Endothelial cell of umbilical vein (primary cell): ENCODE measurements at regions not wholly inside any gene's neighbourhood (a gene's known extent, or its start where the extent isn't known, plus 50 kb on each side); places are given as distances from the start of the nearest gene placed in this dataset.

ENCODE experiments used
- CTCF ChIP-seq, 2 donors: IDR thresholded peaks; 1 replicate in 1 of 2; 2 replicates in 1 of 2; pipeline ENCODE4 v1.5.1; 2011; ENCODE audit warnings: low read length in 2 of 2, mild to moderate bottlenecking in 2 of 2, moderate library complexity in 2 of 2, control low read depth in 1 of 2, inconsistent platforms in 1 of 2, low read depth in 1 of 2; ENCODE audit not compliant: insufficient read depth in 1 of 2; ENCODE audit errors: extremely low read depth in 1 of 2
- EZH2 ChIP-seq: IDR thresholded peaks from 2 replicates; pipeline ENCODE4 v1.6.1; 2012; ENCODE audit warnings: borderline replicate concordance, low read depth, mild to moderate bottlenecking, moderate library complexity, low read length, inconsistent platforms; ENCODE audit not compliant: severe bottlenecking
- JUN ChIP-seq: IDR thresholded peaks from 2 replicates; pipeline ENCODE4 v1.6.1; 2011; ENCODE audit warnings: borderline replicate concordance, low read depth; ENCODE audit not compliant: insufficient read length, insufficient read depth
- MAX ChIP-seq: IDR thresholded peaks from 2 replicates; pipeline ENCODE4 v1.6.1; 2011; ENCODE audit not compliant: insufficient read depth, insufficient read length
- MYC ChIP-seq: IDR thresholded peaks from one replicate; pipeline ENCODE4 v1.6.1; 2011; ENCODE audit warnings: mild to moderate bottlenecking, low read depth, low read length
- POLR2A ChIP-seq: IDR thresholded peaks from 2 replicates; pipeline ENCODE4 v1.6.1; 2012; ENCODE audit warnings: low read depth, mild to moderate bottlenecking, control low read depth, low read length
- POLR2AphosphoS5 ChIP-seq: IDR thresholded peaks from 2 replicates; pipeline ENCODE4 v1.6.1; 2012; ENCODE audit warnings: low read depth, mild to moderate bottlenecking, control low read depth, low read length, moderate library complexity; ENCODE audit not compliant: insufficient read depth

GRCh38 chr7:113217314-113217713, 99.0 kb upstream of the SMIM30 start:
- no peak for TF ChIP-seq CTCF (IDR thresholded peaks at IDR 0.05; ENCODE audit: extremely low read depth in 1 of 2, insufficient read depth in 1 of 2, low read depth in 1 of 2, low read length in 2 of 2)
- TF ChIP-seq EZH2 = no peak
- TF ChIP-seq POLR2A = no peak
- TF ChIP-seq MYC = no peak
- TF ChIP-seq JUN = no peak
- no peak for TF ChIP-seq POLR2AphosphoS5
- TF ChIP-seq MAX = no peak
